HUES64 (cell line): ENCODE measurements at regions not wholly inside any gene's neighbourhood (a gene's known extent, or its start where the extent isn't known, plus 50 kb on each side); places are given as distances from the start of the nearest gene placed in this dataset.

Experiments
- H3K27ac ChIP-seq: 2 replicates; pipeline ENCODE4 v1.7.0; 2013; ENCODE audit warnings: low read depth, low read length, inconsistent platforms
- H3K27me3 ChIP-seq: 2 replicates; pipeline ENCODE4 v1.6.1; 2013; ENCODE audit warnings: mild to moderate bottlenecking, low read length; ENCODE audit not compliant: insufficient read depth
- H3K36me3 ChIP-seq: 2 replicates; pipeline ENCODE4 v1.6.1; 2013; ENCODE audit warnings: mild to moderate bottlenecking, low read length; ENCODE audit not compliant: insufficient read depth
- H3K4me1 ChIP-seq: 2 replicates; pipeline ENCODE4 v1.6.1; 2013; ENCODE audit warnings: mild to moderate bottlenecking, low read length, moderate library complexity; ENCODE audit not compliant: insufficient read depth
- H3K4me3 ChIP-seq: 2 replicates; pipeline ENCODE4 v1.5.1; 2013; ENCODE audit warnings: mild to moderate bottlenecking, low read length, moderate library complexity
- H3K9ac ChIP-seq: 2 replicates; pipeline ENCODE4 v1.6.1; 2013; ENCODE audit warnings: mild to moderate bottlenecking, low read depth, low read length
- H3K9me3 ChIP-seq: 2 replicates; pipeline ENCODE4 v1.6.1; 2013; ENCODE audit warnings: low read depth, low read length; ENCODE audit not compliant: insufficient read depth
- WGBS: fragments of 150-250, 120-280 bp; methylation state at CpG from one replicate; pipeline ENCODE4 v1.1.7; 2013; ENCODE audit warnings: missing lambda C conversion rate; 5-methylcytosine and 5-hydroxymethylcytosine counted together

DNA sequence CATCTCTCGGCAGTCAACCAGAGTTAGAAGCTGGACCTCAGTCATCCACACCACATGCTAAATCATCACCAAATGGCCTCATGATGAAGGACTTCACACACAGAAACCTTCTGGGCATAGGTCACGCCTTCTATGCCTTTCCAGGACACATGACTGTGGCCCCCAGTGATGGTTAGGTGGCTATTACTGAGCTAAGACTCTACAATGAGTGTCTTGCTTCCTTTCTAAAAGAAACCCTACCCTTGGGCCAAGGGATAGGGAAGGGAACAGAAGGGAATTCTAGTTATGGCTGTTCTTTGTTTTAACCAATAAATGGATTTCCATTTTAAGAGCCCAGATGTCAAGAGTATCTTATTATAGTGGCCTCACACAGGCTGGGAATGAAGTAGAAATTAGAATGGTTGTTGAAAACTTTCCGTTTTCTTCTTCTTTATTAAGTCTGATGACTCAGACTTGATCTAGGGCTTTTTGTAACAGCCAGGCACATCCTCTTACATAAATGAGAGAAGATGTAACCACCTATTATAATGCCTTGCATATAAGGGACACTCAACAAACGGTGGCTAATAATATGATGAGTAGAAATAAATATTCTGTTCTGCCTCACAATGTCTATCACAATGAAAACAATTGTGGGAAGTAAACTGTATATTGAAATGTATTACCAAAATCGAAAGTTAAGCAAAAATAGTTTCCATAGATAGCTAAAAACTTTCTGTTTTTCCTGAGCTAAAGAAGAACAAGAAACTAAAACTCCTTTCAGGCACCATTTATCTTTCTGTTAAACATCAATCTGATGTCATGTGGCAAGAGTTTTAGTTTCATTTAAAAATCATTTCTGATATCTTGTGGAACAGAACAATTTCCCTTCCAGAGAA lies 62.5 kb upstream of the TOMM7 start:
- no peaks in the 10 kb centered on the region for H3K27me3 ChIP-seq

GRCh38 chr7:22882106-22882505 lies 59.5 kb upstream of the TOMM7 start:
- WGBS: 93% methylated on average over 3 of the region's 3 CpGs
- Histone ChIP-seq H3K9me3 (no peaks in the 10 kb centered on the region), H3K4me1 (no peaks in the 10 kb centered on the region), H3K4me3 (no peak overlapping the region), H3K9ac (no peak overlapping the region), H3K27ac (no peak overlapping the region), H3K36me3 (no peaks in the 10 kb centered on the region), H3K27me3 (no peaks in the 10 kb centered on the region)

More for the DNA sequence above, 62.5 kb upstream of the TOMM7 start:
- H3K4me3 ChIP-seq: no peak overlapping the region
- H3K36me3 ChIP-seq: no peaks in the 10 kb centered on the region
- H3K27ac ChIP-seq: no peak overlapping the region
- no peaks in the 10 kb centered on the region for H3K4me1 ChIP-seq
- H3K9ac ChIP-seq: no peak overlapping the region
- WGBS: 92% methylated on average over 3 of the region's 5 CpGs
- no peaks in the 10 kb centered on the region for H3K9me3 ChIP-seq

DNA sequence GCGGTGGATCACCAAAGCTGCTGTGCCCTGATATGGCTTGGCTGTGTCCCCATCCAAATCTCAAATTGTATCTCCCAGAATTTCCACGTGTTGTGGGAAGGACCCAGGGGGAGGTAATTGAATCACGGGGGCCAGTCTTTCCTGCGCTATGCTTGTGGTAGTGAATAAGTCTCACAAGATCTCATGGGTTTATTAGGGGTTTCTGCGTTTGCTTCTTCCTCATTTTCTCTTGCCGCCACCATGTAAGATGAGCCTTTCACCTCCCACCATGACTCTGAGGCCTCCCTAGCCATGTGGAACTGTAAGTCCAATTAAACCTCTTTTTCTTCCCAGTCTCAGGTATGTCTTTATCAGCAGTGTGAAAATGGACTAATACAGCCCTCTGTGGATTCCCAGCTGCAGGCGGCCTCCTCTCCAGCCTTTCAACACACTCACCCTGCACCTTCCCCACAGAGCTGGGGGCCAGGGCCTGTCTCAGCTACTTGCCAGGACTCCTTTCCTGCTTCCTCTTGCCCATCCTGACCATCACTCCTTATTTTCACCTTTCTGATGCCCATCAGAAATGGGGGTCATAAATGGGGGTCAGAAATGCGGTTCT lies 57.2 kb upstream of the TOMM7 start:
- Histone ChIP-seq H3K4me3 (no peak overlapping the region), H3K27ac (no peak overlapping the region), H3K4me1 (peaks cover 3% of the 10 kb centered on the region; the same call in 1 of the 2 replicates), H3K36me3 (no peaks in the 10 kb centered on the region), H3K9me3 (no peaks in the 10 kb centered on the region), H3K9ac (no peak overlapping the region), H3K27me3 (no peaks in the 10 kb centered on the region)
- WGBS: 66% methylated on average over 8 of the region's 8 CpGs

DNA sequence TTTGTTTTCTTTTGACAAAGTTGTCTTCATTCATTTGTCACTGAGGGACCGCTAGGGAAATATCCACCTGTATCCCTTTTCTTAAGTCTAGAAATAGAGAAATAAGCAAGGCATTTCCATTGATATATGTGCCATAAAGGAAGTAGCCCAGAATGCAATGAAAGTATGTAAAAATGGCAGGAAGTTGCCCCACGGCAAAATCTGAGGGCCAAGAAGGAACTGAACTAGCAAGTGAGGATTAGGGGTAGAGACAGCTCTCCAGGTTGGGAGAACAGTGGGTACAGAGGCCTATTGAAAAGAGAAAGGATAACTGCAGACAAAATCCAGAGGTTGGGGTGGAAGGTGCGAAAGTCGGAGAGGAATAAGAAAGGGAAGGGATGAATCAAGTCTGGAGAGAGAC lies 56.6 kb upstream of the TOMM7 start:
- Histone ChIP-seq H3K27me3 (no peaks in the 10 kb centered on the region), H3K9me3 (no peaks in the 10 kb centered on the region), H3K4me1 (peaks cover 3% of the 10 kb centered on the region; the same call in 1 of the 2 replicates), H3K9ac (no peak overlapping the region), H3K4me3 (no peak overlapping the region), H3K27ac (no peak overlapping the region), H3K36me3 (no peaks in the 10 kb centered on the region)
- 91% methylated on average over 4 of the region's 4 CpGs for WGBS

DNA sequence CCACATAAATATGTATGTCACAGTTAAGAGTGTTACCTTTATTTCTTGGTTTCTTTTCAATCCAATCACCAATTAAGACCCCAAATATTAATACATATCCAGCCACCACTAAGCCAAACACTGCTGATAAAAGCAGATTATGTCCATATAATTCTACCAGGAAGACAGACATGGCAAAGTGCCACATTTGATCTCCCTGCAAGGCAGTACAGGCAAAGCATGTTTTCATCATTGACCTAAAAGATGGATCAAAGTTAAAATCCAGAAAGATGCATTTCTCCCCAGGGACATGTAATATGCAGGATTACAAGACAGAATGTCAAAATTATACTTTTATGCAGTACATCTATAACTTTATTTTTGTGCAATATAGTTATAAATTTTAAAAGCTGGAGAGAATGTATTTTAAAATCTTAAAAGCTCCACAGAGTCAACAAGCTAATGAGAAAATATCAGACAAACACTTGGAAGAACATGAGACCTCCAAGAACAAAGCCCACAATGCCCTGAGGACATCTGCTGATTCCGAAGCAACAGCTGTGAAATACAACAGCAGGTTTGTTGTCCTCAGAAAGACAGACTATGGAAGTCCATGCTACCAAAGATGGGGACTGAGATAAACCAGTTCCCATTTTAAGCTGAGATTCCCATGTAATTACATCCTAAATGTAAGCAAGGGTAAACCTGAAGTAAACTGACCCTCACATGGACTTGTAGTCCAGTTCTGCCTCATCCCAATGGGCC lies 54.5 kb upstream of the TOMM7 start:
- no peaks in the 10 kb centered on the region for H3K27me3 ChIP-seq
- no peak overlapping the region for H3K9ac ChIP-seq
- no peak overlapping the region for H3K4me3 ChIP-seq
- 89% methylated on average over 1 of the region's 1 CpG for WGBS
- peaks cover 3% of the 10 kb centered on the region; the same call in 1 of the 2 replicates for H3K4me1 ChIP-seq
- no peaks in the 10 kb centered on the region for H3K9me3 ChIP-seq
- H3K36me3 ChIP-seq: no peaks in the 10 kb centered on the region
- no peak overlapping the region for H3K27ac ChIP-seq

GRCh38 chr7:22875470-22875869 lies 52.8 kb upstream of the TOMM7 start:
- peaks cover 3% of the 10 kb centered on the region; the same call in 1 of the 2 replicates for H3K4me1 ChIP-seq
- no peak overlapping the region for H3K9ac ChIP-seq
- no peaks in the 10 kb centered on the region for H3K27me3 ChIP-seq
- H3K27ac ChIP-seq: no peak overlapping the region
- H3K9me3 ChIP-seq: no peaks in the 10 kb centered on the region
- 93% methylated on average over 8 of the region's 8 CpGs for WGBS
- no peak overlapping the region for H3K4me3 ChIP-seq
- H3K36me3 ChIP-seq: no peaks in the 10 kb centered on the region

- H3K36me3 ChIP-seq: no peaks in the 10 kb centered on the region
- peaks cover 3% of the 10 kb centered on the region; the same call in 1 of the 2 replicates for H3K4me1 ChIP-seq
- no peak overlapping the region for H3K4me3 ChIP-seq
- 91% methylated on average over 9 of the region's 9 CpGs for WGBS
- H3K27ac ChIP-seq: no peak overlapping the region
- H3K9me3 ChIP-seq: no peaks in the 10 kb centered on the region
- H3K27me3 ChIP-seq: no peaks in the 10 kb centered on the region
- H3K9ac ChIP-seq: no peak overlapping the region
These were observed 52.3 kb upstream of the TOMM7 start for GRCh38 chr7:22874904-22875303.
